Common myeloid progenitor, CD34-positive (primary cell): ENCODE measurements at regions not wholly inside any gene's neighbourhood (a gene's known extent, or its start where the extent isn't known, plus 50 kb on each side); places are given as distances from the start of the nearest gene placed in this dataset.

Experiments
- CTCF ChIA-PET: fragments of 350-600 bp; sonication (Branson Sonifier 250); formaldehyde crosslinking; loops from one replicate; lab custom pipeline; 2021; ENCODE audit warnings: antibody characterized with exemption; lab: Charles Lee
- POLR2A ChIA-PET: fragments of 350-600 bp; sonication (Branson Sonifier 250); formaldehyde crosslinking; loops from one replicate; lab custom pipeline; 2021; ENCODE audit warnings: antibody characterized with exemption; lab: Charles Lee
- DNase-seq, 3 donors: peaks; one replicate each; pipeline versions ENCODE4 v3.0.0 to v3.0.0-alpha.2; 2013
- H3K27ac ChIP-seq, 2 experiments: 1 replicate in 1 of 2; 2 replicates in 1 of 2; pipeline ENCODE4 v1.7.0; 2013; ENCODE audit warnings: inconsistent platforms in 2 of 2, low read length in 2 of 2, mild to moderate bottlenecking in 2 of 2, low read depth in 1 of 2, moderate library complexity in 1 of 2; ENCODE audit not compliant: severe bottlenecking in 2 of 2, insufficient read depth in 1 of 2, poor library complexity in 1 of 2
- H3K27me3 ChIP-seq, 5 experiments: replicated peaks in 2 of 5; 1 replicate in 3 of 5; 2 replicates in 2 of 5; pipeline versions ENCODE4 v1.6.1 to v1.7.0; 2013; ENCODE audit warnings: low read length in 4 of 5, mild to moderate bottlenecking in 2 of 5, moderate library complexity in 2 of 5, inconsistent platforms in 1 of 5; ENCODE audit not compliant: insufficient read depth in 5 of 5, control insufficient read depth in 4 of 5
- H3K36me3 ChIP-seq, 4 experiments: 1 replicate in 2 of 4; 2 replicates in 2 of 4; pipeline versions ENCODE4 v1.6.1 to v1.7.0; 2013; ENCODE audit warnings: low read length in 3 of 4, control low read depth in 1 of 4, mild to moderate bottlenecking in 1 of 4; ENCODE audit not compliant: control insufficient read depth in 4 of 4, insufficient read depth in 4 of 4
- H3K4me1 ChIP-seq, 4 experiments: 1 replicate in 3 of 4; 2 replicates in 1 of 4; pipeline versions ENCODE4 v1.6.1 to v1.7.1; 2013; ENCODE audit warnings: low read length in 3 of 4, mild to moderate bottlenecking in 3 of 4, control low read depth in 1 of 4, inconsistent platforms in 1 of 4, moderate library complexity in 1 of 4; ENCODE audit not compliant: control insufficient read depth in 4 of 4, insufficient read depth in 4 of 4; ENCODE audit errors: control extremely low read depth in 1 of 4
- H3K4me3 ChIP-seq, 7 experiments: 1 replicate in 4 of 7; 2 replicates in 3 of 7; pipeline versions ENCODE4 v1.5.1 to v1.7.0; 2013; ENCODE audit warnings: mild to moderate bottlenecking in 7 of 7, low read length in 6 of 7, moderate library complexity in 6 of 7, inconsistent platforms in 2 of 7, low read depth in 2 of 7, control low read depth in 1 of 7; ENCODE audit not compliant: insufficient read depth in 4 of 7, control insufficient read depth in 1 of 7; ENCODE audit errors: extremely low read depth in 1 of 7
- H3K9me3 ChIP-seq, 5 experiments: 1 replicate in 4 of 5; 2 replicates in 1 of 5; pipeline versions ENCODE4 v1.6.1 to v1.7.1; 2013; ENCODE audit warnings: low read length in 4 of 5, mild to moderate bottlenecking in 2 of 5, inconsistent platforms in 1 of 5, low read depth in 1 of 5, moderate library complexity in 1 of 5; ENCODE audit not compliant: control insufficient read depth in 4 of 5, insufficient read depth in 2 of 5; ENCODE audit errors: control extremely low read depth in 1 of 5
- WGBS: methylation state at CpG from one replicate; pipeline ENCODE4 v1.1.5; 2013; ENCODE audit not compliant: insufficient coverage; 5-methylcytosine and 5-hydroxymethylcytosine counted together

DNA sequence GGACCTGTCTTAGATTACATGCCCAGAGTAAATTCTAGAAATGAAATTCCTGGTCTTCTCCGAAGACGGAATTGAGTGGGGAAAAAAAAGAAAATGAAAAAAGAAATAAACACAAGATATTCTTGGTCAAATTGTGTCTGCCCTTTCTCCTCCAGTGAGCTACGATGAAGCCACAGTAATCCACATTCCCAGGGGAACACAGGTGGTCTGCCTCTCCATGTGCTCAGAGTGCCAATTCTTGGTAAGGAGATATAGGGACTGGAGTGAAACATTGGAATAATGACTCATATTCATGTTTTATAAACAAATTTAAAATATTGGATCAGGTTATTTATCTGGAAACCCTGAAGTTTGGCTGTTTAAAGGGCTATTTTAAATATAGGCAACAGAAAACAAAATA is 54.2 kb upstream of the MGST2 start:
- no peak overlapping the region for H3K4me3 ChIP-seq
- H3K27me3 ChIP-seq, result no peaks in the 10 kb centered on the region
- peaks cover 0 to 8% (median 5%) of the 10 kb centered on the region in 4 experiments for H3K4me1 ChIP-seq
- 100% methylated on average over 1 of the region's 3 CpGs for WGBS
- H3K36me3 ChIP-seq, result no peaks in the 10 kb centered on the region
- CTCF ChIA-PET, result no interaction called here
- no peak overlapping the region for H3K27ac ChIP-seq
- H3K9me3 ChIP-seq, result no peaks in the 10 kb centered on the region
- POLR2A ChIA-PET, result no interaction called here
- no peak for DNase-seq

- ChIA-PET POLR2A (no interaction called here), CTCF (interaction anchor here (1.2 to 3.2 kb wide), 4 partner anchors 7 to 48 kb away, joined by 3 to 13 read pairs (median 5); no protein-coding TSS in a partner anchor)
- H3K27me3 ChIP-seq, result no peaks in the 10 kb centered on the region
- no peak overlapping the region for H3K4me3 ChIP-seq
- no peaks in the 10 kb centered on the region for H3K36me3 ChIP-seq
- no peak overlapping the region for H3K27ac ChIP-seq
- no peaks in the 10 kb centered on the region for H3K9me3 ChIP-seq
- peaks cover 0 to 9% (median 6%) of the 10 kb centered on the region in 4 experiments for H3K4me1 ChIP-seq
- DNase-seq, result peak in 1 of 3 donors; percentile 34
Observed at GRCh38 chr4:139609647-139610046, 53.6 kb upstream of the SETD7 start.

DNA sequence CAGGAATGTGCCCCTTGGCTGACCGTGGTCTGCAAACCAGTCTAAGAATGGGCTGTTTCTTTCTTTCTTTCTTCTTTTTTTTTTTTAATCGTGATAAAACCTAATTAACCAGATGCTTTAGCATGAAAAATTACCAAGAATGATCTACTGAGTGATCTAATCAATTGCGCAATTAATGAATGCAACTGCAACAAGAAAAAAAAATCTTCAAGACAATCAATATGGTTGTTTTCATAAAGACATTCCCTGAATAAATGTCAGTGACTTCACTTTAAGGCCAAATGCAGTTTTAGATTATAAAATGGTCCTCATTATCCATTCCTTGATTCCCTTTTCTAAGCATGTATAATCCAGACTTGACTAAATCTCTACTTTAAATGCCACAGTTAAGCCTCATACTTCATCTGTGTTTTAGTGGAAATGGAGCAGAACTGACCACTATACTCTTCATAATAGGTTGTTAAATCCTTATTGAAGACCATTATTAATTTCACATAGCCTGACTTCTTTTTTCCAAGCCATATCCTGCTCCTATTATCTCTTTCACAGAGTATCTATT is 51.6 kb upstream of the SETD7 start:
- H3K9me3 ChIP-seq, result no peaks in the 10 kb centered on the region
- no peaks in the 10 kb centered on the region for H3K27me3 ChIP-seq
- no peaks in the 10 kb centered on the region for H3K36me3 ChIP-seq
- H3K27ac ChIP-seq, result no peak overlapping the region
- 100% methylated on average over 2 of the region's 3 CpGs for WGBS
- no peak for DNase-seq
- CTCF ChIA-PET, result interaction anchor here (1.1 to 5.8 kb wide), 4 partner anchors 12 to 83 kb away, joined by 3 to 97 read pairs (median 22); no protein-coding TSS in a partner anchor
- H3K4me1 ChIP-seq, result peaks cover 0 to 9% (median 6%) of the 10 kb centered on the region in 4 experiments
- POLR2A ChIA-PET, result interaction anchor here (0.6 kb wide), 1 partner anchor 502 kb away, joined by 4 read pairs; no protein-coding TSS in a partner anchor
- H3K4me3 ChIP-seq, result no peak overlapping the region

GRCh38 chr4:139606579-139607501 is 50.8 kb upstream of the SETD7 start:
- POLR2A ChIA-PET, result interaction anchor here (0.6 kb wide), 1 partner anchor 501 kb away, joined by 4 read pairs; no protein-coding TSS in a partner anchor
- H3K4me3 ChIP-seq, result peak overlapping the region in 5 of 7 experiments; percentile 15 to 74 (median 46)
- CTCF ChIA-PET, result interaction anchor here (0.8 to 5.8 kb wide), 9 partner anchors 10 to 84 kb away, joined by 3 to 97 read pairs (median 5); partner anchors contain the start of gene SETD7
- peaks cover 0 to 9% (median 6%) of the 10 kb centered on the region in 4 experiments for H3K4me1 ChIP-seq
- no peak overlapping the region for H3K27ac ChIP-seq
- H3K27me3 ChIP-seq, result no peaks in the 10 kb centered on the region
- no peaks in the 10 kb centered on the region for H3K9me3 ChIP-seq
- peak; percentile 14 to 73 (median 63) for DNase-seq
- no peaks in the 10 kb centered on the region for H3K36me3 ChIP-seq
- 36% methylated on average over 12 of the region's 18 CpGs for WGBS

DNA sequence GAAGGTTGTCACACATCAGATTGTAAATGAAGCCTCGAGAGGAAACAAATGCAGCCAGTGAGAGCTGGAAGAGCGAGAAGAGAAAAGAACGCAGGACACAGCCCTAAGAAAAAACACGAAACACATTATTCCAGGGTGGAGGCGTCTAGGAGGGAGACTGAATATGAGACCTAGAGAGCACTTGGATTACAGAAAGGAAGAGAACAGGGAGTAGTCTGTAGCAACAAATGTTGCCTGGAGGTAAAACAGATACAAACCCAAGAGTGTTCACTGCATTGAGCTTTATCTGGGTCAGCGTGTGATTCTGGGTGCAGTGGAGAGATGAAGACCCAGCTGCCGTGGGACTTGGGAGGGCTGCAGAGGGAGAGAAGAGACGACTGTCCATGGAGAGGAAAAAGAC is 50.1 kb upstream of the SETD7 start:
- H3K4me3 ChIP-seq, result peak overlapping the region in 3 of 7 experiments; percentile 32 to 74 (median 56)
- no peak overlapping the region for H3K27ac ChIP-seq
- H3K9me3 ChIP-seq, result no peaks in the 10 kb centered on the region
- peaks cover 0 to 9% (median 6%) of the 10 kb centered on the region in 4 experiments for H3K4me1 ChIP-seq
- H3K27me3 ChIP-seq, result no peaks in the 10 kb centered on the region
- 88% methylated on average over 7 of the region's 8 CpGs for WGBS
- H3K36me3 ChIP-seq, result no peaks in the 10 kb centered on the region
- CTCF ChIA-PET, result interaction anchor here (0.8 to 5.8 kb wide), 10 partner anchors 10 to 96 kb away, joined by 3 to 97 read pairs (median 4); partner anchors contain the start of gene SETD7
- POLR2A ChIA-PET, result interaction anchor here (0.6 kb wide), 1 partner anchor 26 kb away, joined by 3 read pairs; no protein-coding TSS in a partner anchor
- DNase-seq, result no peak
